Myocyte (in vitro differentiated cells): ENCODE measurements at regions not wholly inside any gene's neighbourhood (a gene's known extent, or its start where the extent isn't known, plus 50 kb on each side); places are given as distances from the start of the nearest gene placed in this dataset.
A peak's percentile ranks its signal among the peaks of the same experiment; 100 is the strongest.

Experiments used
- DNase-seq: peaks from one replicate; pipeline ENCODE4 v3.0.0-alpha.2; 2012; ENCODE audit warnings: low read depth

GRCh38 chr10:120702032-120702431 lies 149.1 kb upstream of the WDR11 start:
- no peak for DNase-seq

- DNase-seq = no peak
Observed at GRCh38 chr10:120705309-120705708, 145.9 kb upstream of the WDR11 start.

DNA sequence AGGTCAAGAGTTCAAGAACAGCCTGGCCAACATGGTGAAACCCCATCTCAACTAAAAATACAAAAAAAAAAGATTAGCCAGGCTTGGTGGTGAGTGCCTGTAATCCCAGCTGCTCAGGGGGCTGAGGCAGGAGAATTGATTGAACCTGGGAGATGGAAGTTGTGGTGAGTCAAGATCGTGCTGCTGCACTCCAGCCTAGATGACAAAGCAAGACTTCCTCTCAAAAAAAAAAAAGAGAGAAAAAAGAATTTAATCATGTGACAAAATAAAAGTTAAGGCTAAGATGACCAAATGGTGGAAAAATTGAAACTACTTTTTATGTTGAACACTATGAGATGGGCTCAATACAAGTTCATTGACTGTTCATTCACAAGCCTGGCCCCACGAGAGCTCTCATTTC lies 141.1 kb upstream of the WDR11 start:
- DNase-seq = no peak

DNA sequence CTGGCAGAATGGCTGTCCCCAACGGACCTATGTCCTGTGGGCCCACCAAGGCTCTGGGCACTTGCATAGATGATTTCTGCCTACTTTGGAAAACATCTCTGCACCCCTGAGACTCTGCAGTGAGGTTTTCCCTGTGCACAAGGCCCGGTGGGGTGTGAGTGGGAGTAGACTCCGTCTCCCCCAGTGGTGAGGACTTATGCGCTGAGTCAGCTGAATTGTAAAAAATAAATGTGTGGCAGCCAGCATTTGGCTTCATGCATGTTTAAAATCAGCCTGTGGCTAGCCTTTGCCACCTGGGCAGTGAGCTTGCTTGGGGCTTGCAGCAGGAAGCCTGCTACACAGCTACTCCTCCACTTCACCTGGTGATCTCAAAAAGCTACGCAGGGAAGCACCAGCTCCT lies 139.3 kb upstream of the WDR11 start:
- no peak for DNase-seq

GRCh38 chr10:120713573-120714205 lies 137.5 kb upstream of the WDR11 start:
- DNase-seq = no peak

DNA sequence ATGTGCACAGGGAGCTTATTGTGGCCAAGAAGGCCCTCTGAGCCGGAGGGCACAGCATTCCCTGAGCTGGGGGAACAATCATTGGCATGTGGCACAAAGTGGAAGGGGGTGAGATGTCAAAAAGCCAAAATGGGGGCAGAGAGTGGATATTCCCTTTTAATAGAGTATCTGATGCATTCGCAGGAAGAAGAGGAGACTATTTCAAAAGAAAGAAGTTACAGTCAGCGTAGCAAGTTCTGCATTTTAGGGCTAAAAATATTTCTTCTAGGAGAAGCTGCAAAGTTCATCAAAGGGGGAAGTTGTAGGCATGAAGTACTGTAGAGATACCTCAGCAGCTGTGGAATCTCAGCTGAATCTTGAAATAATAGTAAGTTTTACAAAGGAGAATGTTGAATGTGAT lies 136.0 kb upstream of the WDR11 start:
- no peak for DNase-seq

GRCh38 chr10:120719333-120719732 lies 131.8 kb upstream of the WDR11 start:
- DNase-seq = no peak

- no peak for DNase-seq
Observed at GRCh38 chr10:120727001-120727400, 124.2 kb upstream of the WDR11 start.

- no peak for DNase-seq
Observed at GRCh38 chr10:120729547-120729946, 121.6 kb upstream of the WDR11 start.

- no peak for DNase-seq
Observed at GRCh38 chr10:120732067-120732466, 119.1 kb upstream of the WDR11 start.

DNA sequence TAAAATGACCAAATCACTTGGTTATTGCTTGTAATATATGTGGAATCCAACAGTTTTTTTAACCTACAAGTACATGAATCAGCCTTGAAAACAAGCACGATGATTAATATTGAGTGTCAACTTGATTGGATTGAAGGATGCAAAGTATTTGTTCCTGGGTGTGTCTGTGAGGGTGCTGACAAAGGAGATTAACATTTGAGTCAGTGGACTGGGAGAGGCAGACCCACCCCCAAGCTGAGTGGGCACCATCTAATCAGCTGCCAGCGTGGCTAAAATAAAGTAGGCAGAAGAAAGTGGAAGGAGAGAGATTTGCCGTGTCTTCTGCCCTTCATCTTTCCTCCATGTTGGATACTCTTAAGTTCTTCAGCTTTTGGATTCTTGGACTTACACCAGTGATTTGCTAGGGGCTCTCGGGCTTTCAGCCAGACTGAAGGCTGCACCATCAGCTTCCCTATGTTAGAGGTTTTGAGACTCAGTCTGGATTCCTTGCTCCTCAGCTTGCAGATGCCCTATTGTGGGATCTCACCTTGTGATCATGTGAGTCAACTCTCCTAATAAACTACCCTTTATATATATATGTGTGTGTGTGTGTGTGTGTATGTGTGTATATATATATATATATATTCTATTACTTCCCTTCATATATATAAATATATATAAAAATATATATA lies 118.4 kb upstream of the WDR11 start:
- DNase-seq = peak; percentile 2

- DNase-seq = no peak
Observed at GRCh38 chr10:120734483-120735078, 116.6 kb upstream of the WDR11 start.

DNA sequence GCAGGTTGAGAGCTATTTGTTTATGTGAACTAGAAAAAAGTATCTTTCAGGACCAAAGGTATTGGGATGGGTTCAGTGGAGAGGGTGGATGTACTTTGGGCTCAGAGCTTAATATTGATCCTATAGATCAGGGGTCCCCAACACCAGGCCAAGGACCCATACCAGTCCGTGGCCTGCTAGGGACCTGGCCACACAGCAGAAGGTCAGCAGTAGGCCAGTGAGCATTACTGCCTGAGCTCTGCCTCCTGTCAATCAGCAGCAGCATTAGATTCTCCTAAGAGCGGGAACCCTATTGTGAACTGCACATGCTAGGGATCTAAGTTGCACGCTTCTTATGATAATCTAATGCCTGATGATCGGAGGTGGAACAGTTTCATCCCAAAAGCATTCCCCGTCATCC lies 115.8 kb upstream of the WDR11 start:
- DNase-seq = no peak

- peak; percentile 21 for DNase-seq
Observed at GRCh38 chr10:120735773-120736371, 115.3 kb upstream of the WDR11 start.

GRCh38 chr10:120736377-120736776 lies 114.8 kb upstream of the WDR11 start:
- DNase-seq = no peak

DNA sequence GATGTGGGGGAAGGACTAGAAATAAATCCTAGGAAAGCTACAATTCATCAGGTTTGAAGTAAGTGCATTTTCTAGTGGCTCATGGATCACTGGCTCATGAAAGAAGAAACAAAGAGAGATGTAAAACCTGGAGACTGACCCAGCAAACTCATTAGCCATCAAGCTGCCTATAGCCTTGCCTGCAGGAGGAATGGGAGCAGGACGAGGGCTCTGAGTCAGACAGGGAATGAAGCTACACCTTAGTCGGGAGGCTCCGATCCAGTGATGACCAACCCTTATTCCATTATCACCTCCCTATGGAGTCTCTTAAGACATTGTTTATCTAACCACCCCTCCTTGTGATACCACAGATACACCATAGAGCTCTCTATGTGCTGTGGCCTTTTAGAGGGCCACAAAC lies 112.5 kb upstream of the WDR11 start:
- DNase-seq = no peak

DNA sequence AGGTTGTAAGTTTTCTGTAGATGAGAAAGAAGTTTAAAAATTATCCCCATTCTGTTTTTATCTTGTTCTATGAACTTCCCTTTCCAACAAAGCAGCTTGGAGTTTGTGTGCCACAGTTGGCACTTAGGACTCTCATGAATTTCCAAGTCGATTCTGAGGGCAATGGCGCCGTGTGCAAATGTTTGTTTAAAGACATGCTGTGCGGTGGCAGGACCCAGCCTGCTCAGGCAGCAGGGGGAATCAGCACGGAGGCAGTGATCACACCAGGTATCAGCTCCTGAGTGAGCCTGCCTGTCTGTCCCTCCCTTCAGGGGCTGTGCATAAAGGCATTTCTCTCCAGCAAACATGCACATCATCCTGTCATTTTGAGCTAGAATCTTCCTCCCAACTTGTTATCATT lies 109.8 kb upstream of the WDR11 start:
- no peak for DNase-seq

GRCh38 chr10:120742373-120742772 lies 108.8 kb upstream of the WDR11 start:
- DNase-seq = no peak

DNA sequence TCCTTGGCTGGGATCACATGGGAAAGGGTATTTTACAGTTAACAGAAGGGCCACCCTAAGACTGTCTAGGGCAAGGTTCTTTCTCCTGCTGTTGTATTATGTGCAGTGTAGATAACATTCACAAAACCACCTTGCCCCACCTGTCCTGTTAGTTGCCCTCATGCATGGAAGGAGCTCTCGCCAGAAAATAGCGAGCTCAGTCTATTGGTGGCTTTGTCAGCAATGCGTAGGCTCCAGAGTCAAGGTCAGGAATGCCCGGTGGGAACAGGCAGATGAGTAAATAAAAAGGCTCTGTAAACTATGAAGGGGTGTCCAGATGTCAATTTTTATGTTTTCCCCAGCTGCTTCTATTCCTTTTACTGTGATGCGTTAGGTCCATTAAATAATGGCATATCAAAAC lies 107.1 kb upstream of the WDR11 start:
- no peak for DNase-seq

DNA sequence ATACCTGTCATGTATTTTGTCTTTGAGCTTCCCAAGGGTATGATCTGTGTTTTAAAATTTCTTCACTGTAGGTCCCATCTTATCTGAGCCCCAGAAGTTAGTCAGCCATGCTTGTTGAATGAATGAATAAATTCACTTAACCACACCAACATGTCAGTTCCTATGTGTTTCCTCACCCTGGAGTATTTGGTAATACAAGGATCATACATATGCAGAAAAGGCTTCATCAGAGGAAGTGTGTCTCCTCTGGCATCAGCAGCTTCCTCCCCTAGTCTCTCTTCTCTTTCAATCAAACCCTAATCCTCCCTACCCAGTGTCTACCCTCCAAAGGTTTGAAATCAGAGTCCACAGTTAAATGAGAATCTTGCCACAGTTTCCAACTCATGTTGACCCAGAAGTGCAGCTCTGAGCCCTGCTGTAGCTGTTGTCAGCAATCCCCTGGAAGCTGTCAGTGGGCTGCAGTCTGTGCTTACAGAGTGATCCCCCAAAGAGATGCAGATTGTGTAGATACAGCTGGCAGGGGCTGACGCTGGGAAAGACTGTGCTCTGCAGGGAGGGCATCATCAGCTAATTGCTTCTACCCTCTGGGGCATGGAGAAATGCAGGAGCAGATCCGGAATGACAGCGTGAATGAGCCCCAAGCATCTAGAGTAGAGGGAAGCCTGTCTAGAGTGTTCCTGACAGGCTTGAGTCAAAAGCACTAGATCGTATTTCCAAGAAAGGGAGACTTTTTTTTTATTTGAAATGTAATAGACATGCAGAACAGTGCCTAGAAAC lies 105.0 kb upstream of the WDR11 start:
- no peak for DNase-seq

- DNase-seq = no peak
Observed at GRCh38 chr10:120748519-120748918, 102.6 kb upstream of the WDR11 start.

- DNase-seq = no peak
Observed at GRCh38 chr10:120749072-120749471, 102.1 kb upstream of the WDR11 start.
